GM18505 (cell line): ENCODE measurements at regions not wholly inside any gene's neighbourhood (a gene's known extent, or its start where the extent isn't known, plus 50 kb on each side); places are given as distances from the start of the nearest gene placed in this dataset.

Experiments
- ATAC-seq: cut with Tn5 transposase; IDR thresholded peaks from one replicate; pipeline ENCODE4 v1.9.1; 2021; ENCODE audit not compliant: unreplicated experiment
- POLR2A ChIP-seq: IDR thresholded peaks from 4 replicates; pipeline ENCODE4 v1.6.1; 2011; ENCODE audit warnings: borderline replicate concordance; ENCODE audit not compliant: insufficient read depth, insufficient read length; ENCODE audit errors: extremely low read depth

DNA sequence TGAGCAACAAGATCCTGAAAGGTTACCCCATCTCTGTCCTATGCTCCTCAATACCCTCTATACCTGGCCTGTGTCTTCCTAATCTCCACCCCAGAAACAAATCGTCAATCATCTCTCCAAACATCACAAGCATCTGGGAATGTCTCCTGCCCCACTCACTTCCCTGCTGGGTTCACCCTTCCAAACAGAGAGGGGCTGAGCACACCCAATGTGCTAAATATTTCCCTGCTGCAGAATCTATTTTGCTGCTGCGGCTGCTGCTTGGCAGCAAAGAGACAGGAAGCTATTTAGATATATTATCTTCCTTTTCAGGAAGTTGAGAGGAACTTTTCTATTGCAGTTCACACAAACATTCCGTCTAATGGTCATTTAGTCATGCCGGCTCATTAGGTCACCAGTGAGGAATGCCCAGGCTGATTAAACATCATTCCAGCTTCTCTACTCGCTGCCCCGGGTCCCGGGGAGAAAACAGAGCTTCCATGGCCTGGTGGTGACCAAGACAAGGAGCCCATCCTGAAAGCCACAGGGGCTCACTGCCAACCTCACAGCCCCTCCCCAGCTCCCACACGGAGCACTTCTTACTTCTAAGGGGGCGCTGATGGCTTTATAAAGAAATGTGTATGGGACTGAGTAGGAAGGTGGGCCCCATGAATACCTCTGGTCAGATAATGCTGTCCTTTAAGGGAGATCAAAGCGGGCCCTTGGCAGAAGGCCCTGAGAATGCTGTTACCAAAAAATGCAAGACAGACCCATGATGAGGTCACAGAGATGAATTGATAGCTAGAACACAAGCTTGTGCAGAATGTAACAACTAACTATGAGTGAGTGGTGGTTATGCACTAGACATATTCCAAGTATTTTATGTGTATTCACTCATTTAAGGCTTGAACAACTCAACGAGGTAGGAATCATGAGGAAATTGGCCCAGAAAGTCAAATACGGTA is 218.3 kb downstream of the SOX9 start:
- no peak for TF ChIP-seq POLR2A
- no peak for ATAC-seq

DNA sequence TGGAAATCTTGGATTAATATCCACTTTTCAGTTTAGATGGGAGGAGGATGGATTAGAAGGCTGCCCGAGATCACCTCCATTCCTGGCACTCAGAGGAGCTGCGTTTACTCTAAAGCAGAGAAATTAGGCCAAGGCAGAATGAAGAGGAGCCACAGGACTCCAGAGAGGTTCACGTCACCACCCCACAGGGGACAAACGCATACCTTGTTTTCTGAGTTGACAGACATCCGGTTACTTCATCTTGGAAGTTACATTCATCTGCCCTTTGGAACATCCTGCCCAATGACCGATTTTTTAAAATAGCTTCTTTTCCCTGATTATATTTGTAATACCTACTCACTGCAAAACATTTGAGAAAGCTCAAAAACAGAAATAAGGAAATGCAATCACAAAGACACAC is 220.0 kb downstream of the SOX9 start:
- no peak for ATAC-seq
- TF ChIP-seq POLR2A: no peak

DNA sequence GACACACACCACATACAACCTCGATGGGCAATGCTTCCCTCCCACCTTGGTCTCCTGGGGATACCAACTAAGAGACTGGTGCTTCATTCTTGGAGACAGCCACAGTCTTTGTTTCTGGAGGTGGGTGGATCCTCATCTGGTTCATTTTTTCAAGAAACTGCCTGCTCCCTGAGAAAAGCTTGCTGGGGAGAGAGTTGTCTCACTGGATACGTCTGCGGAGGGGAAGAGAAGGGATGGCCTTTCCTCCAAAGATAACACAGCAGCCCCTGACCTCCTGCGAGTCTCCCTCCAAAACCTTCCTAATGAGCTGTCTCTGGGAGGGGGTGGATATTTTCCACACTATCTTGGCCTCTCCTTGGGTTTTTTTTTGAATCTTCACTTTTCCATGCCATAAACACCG is 221.2 kb downstream of the SOX9 start:
- no peak for TF ChIP-seq POLR2A
- ATAC-seq: no peak

DNA sequence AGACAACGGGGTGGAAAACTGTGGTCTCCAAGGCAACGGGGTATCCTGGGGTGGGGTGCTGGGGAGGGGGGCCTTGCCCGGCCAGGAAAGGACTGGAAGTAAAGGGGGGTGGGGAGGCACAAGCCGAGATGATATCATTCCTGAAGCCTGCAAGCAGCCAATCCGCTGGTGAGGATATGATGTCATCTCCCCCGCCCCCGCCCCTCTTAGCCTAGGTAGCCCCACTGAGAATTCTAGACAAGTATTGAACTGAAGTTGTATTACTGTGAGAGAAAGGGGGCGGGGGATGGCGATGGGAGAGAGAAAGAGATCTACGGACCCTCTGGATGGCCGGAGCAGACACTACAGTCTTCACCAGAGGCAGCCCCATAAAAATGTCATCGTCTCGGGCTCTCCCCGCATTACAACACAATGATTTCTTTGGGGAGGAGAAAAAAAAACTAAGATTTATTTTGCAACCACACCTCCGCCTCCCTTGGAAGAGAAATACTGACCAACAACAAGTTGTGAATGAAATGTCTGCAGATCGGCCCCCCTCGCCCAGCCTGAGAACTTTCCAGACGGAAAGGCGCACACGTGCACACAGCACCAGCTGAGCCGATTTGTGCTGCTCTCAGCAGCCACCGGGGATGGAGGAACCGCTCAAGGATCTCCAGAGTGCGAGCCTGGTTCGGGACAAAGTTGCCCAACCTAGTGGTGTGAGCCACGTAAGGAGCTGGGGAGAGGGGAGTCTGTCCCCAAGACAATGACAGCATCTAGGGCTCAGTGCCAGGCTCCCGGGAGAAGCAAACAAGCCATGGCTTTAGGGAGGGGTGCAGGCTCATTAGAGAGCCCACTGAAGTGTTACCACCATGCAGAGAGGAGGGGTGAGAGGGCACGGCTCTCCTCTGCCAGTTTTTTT is 222.1 kb downstream of the SOX9 start:
- no peak for TF ChIP-seq POLR2A
- ATAC-seq: no peak

DNA sequence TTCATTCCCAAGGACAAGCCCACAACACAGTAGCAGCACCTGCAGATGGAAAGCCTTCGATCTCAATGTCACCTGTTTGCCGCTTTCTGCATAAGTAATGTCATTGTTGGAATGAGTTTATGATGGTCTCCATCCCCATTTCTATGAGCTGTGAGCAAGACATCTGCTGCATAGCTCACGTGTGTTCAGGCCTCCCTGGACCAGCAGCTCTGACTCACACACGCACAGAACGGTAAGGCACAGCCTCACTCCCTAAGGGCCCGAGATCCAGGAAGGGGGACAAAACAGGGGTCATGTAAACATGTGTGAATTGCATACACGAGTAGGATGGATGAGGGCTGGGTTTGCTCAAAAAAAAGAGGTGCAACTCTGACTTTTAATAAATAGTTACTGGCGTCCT is 223.1 kb downstream of the SOX9 start:
- no peak for TF ChIP-seq POLR2A
- ATAC-seq: no peak

DNA sequence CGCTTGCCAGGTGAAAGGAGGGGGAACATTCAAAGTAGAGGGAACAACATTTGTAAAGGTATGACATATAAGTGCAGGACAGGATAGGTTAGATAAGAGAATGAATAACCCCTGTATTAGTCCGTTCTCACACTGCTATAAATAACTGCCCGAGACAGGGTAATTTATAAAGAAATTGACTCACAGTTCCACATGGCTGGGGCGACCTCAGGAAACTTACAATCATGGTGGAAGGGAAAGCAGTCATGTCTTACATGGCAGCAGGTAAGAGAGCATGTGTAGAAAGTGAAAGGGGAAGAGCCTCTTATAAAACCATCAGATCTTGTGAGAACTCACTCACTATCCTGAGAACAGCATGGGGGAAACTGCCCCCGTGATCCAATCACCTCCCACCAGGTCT is 223.8 kb downstream of the SOX9 start:
- no peak for ATAC-seq
- TF ChIP-seq POLR2A: no peak

DNA sequence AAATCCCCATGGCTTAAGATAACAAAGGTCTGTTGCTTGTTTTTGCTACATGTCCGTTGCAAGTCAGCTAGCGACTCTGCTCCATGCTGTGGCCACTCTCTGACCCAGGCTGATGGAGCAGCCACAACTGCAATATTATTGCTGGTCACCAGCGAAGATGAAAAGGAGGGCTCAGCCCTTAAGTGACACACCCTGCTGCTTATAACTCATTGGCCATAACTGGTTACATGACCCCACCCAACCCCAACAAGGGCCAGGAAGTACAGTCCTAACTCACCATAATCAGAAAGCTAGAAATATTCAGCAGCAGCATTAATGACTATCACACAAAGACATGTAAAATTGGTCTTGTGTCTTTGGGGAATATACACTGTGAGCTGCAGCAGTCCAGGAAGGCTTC is 224.3 kb downstream of the SOX9 start:
- ATAC-seq: no peak
- no peak for TF ChIP-seq POLR2A

DNA sequence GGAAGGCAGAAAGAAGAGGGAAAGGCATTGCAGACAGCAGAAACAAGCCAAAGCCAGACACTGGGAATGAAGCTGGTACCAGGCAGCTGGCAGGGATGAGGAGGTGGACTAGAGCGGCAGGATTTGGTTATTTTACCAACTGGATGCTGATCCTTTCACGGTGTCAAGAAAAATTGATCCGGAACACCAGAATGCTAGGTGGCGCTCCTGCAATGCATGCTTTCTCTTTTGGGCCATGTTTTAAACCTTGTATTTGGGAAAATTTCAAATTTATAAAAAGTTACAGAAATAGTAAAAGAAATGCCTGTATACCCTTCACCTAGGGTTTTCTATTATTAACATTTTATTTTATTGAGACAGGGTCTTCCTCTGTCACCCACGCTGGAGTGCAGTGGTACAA is 224.7 kb downstream of the SOX9 start:
- ATAC-seq: no peak
- TF ChIP-seq POLR2A: no peak

DNA sequence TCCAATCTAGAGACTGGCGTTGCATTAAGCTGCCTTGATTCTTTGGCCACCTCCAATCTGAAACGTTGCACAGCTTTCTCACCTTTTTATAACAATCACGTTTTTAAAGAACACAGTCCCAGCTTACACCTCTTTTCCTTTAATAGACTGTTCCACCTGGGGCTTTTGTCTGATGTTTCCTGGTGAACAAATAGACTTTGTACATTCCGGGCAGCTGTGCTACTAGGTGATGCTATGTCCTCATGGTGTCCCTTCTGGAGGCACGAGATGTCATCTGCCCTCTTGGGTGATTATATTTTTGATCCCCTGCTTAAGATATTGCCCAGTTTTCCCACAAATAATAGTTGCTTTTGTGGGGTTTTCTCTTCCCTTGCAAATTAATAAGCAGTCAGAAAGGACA is 225.5 kb downstream of the SOX9 start:
- ATAC-seq: no peak
- TF ChIP-seq POLR2A: no peak

DNA sequence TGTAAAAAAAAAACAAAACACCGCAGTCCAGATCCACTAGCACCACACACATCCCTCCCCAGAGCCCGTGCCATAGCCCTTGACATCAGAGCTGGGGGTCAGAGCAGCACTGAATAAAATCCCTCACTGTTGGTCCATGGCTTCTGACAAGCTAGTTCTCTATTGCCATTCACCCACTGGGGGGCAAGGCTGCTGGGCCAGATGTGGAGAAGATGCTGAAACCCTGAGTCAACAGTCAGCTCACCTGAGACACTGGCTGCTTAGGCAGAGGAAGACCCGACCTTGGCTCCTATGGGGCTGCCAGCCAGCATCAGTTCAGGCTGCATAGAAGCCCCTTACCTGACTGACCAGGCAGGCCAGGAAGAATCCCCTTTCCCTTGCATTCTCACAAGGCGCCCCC is 228.2 kb downstream of the SOX9 start:
- no peak for ATAC-seq

DNA sequence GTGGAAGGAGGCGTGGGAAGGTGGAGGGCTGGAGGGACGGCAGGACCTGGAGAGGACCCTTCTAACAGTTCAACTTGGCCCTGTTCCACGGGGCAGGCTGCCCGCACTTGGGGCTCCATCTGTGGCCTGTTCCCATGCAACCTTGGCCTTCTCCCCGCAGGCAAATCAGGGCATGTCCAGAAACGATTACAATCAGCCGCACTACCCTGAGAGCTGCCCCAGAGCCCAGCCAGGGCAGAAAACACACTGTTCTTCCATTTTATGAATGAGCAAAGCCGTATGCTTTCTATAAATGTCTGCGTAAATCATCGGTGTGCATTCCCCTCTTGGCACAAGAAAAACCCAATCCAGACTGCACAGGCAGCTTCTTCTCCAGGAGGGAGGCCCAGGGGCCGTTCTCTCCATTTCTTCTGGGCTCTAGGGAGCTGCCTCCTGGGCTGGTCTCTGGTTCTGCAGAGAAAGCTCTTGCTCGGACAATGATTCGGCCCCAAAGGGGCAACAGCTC is 228.7 kb downstream of the SOX9 start:
- no peak for TF ChIP-seq POLR2A
- ATAC-seq: no peak

More for the DNA sequence above, 228.2 kb downstream of the SOX9 start:
- TF ChIP-seq POLR2A: no peak

DNA sequence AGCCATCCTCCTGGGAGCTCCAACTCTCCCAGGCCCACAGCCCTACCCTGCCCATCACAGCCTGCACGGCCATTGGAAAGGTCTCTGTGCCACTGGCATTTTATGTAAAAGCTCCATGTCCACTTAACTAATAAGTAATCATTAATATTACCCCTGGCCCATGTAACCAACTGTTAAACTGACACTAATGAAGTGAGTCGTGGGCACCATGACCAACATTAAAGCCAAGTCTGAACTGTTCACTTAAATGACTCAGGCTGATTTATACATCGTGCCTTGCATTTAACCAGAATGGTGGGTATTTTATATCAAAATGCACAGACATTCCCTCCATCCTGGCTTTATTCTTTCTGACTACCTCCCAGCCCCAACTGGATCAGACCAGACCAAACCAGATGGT is 229.3 kb downstream of the SOX9 start:
- no peak for TF ChIP-seq POLR2A
- no peak for ATAC-seq

DNA sequence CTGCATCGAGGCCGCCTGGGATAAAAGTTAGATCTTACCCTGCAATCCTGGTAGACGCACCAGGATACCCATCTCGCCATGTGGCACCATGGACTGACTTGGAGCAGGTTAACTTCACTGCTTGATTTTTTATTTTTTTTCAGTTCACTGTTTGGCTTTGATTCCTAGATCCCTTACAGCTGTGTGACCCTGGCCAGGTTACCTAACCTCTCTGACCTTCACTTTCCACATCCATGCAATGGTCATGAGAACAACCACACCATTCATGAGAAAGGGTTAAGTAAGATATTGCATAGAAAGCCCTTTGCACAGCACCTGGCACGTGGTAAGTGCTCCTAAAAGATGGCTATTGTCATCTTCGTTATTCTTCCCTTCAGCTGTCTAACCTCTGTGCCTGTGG is 230.5 kb downstream of the SOX9 start:
- no peak for TF ChIP-seq POLR2A
- no peak for ATAC-seq
